Progenitor cell of endocrine pancreas (in vitro differentiated cells): ENCODE measurements at regions not wholly inside any gene's neighbourhood (a gene's known extent, or its start where the extent isn't known, plus 50 kb on each side); places are given as distances from the start of the nearest gene placed in this dataset.

Experiments
- DNase-seq: peaks from one replicate; pipeline ENCODE4 v3.0.0; 2021; ENCODE audit warnings: low spot score; ENCODE audit not compliant: unreplicated experiment
- H3K27ac Mint-ChIP-seq: 2 replicates; pipeline ENCODE4 v1.8.0; 2021; ENCODE audit warnings: mild to moderate bottlenecking, moderate library complexity, mixed read lengths
- H3K27me3 Mint-ChIP-seq: 2 replicates; pipeline ENCODE4 v1.8.0; 2021; ENCODE audit warnings: mixed read lengths
- H3K36me3 Mint-ChIP-seq: 2 replicates; pipeline ENCODE4 v1.8.0; 2022; ENCODE audit warnings: mixed read lengths; ENCODE audit not compliant: insufficient read depth
- H3K4me1 Mint-ChIP-seq: 2 replicates; pipeline ENCODE4 v1.8.0; 2021; ENCODE audit warnings: low read depth, mixed read lengths
- H3K4me3 Mint-ChIP-seq: 2 replicates; pipeline ENCODE4 v1.8.0; 2021; ENCODE audit warnings: low read depth, mild to moderate bottlenecking, moderate library complexity, mixed read lengths
- H3K9me3 Mint-ChIP-seq: 2 replicates; pipeline ENCODE4 v1.8.0; 2021; ENCODE audit warnings: low read depth, mixed read lengths
- CTCF ChIP-seq: fragments of 200-600 bp; sonication (generic); IDR thresholded peaks from one replicate; pipeline ENCODE4 v1.5.0; 2021; ENCODE audit warnings: antibody characterized with exemption, mild to moderate bottlenecking; ENCODE audit not compliant: unreplicated experiment

GRCh38 chr1:86207323-86207722 is 50.8 kb upstream of the COL24A1 start:
- Mint-ChIP-seq H3K27me3 (peaks cover 4% of the 10 kb centered on the region), H3K27ac (no peak overlapping the region), H3K4me3 (no peak overlapping the region), H3K4me1 (no peaks in the 10 kb centered on the region), H3K36me3 (no peaks in the 10 kb centered on the region), H3K9me3 (no peaks in the 10 kb centered on the region)
- TF ChIP-seq CTCF, result no peak
- no peak for DNase-seq
